ENCODE measurements at regions not wholly inside any gene's neighbourhood (a gene's known extent, or its start where the extent isn't known, plus 50 kb on each side); places are given as distances from the start of the nearest gene placed in this dataset.

DNA sequence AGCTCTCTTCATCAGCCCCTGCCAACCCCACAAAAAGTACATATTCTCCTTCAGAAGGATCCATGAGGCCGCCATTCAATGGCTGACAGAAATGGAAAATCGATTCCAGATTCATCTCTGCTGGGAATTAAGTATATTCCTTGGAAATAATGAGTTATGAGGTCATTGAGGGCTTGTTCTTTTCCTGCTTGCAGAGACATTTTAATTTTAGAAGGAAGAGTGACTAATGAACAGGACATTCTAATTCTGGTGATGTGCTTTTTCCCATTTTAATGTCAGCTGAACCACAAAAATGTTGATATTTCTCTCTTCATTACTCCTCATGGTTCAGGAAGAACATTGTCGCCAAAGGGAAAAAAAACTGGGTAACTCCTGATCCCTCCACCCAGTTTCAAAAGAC, 314.0 kb downstream of the PIK3R1 start:
- no peaks in the 10 kb centered on the region for H4K20me1 ChIP-seq (ENCODE audit: insufficient read depth)
- H3K4me1 ChIP-seq (ENCODE audit: control insufficient read depth in 1 of 2, insufficient read depth in 2 of 2, low read depth in 1 of 2, low read length in 1 of 2) = peaks cover 11 to 16% of the 10 kb centered on the region in 2 experiments; a peak in 3 of 4 replicates
- no peaks in the 10 kb centered on the region for H3K9me2 ChIP-seq
- H3F3A ChIP-seq (replicated peaks; ENCODE audit: insufficient read depth) = peaks cover 6% of the 10 kb centered on the region
- H3K27me3 ChIP-seq (ENCODE audit: insufficient read depth) = no peaks in the 10 kb centered on the region
- H3K27ac ChIP-seq (ENCODE audit: low read depth in 2 of 2, low read length in 1 of 2) = peak overlapping the region in 1 of 2 experiments; percentile 50; a peak in 2 of 4 replicates
- no peaks in the 10 kb centered on the region for H3K36me3 ChIP-seq (replicated peaks in 1 of 2; ENCODE audit: control insufficient read depth in 1 of 2, insufficient read depth in 2 of 2, low read length in 1 of 2)
- 0 out of 2 replicates have a peak overlapping the region, but pooled peaks have one; percentile 19 for H3K4me2 ChIP-seq
- ChIA-PET CTCF (no interaction called here), POLR2A (no interaction called here)
- no peaks in the 10 kb centered on the region for H3K79me2 ChIP-seq (ENCODE audit: insufficient read depth)
- no peaks in the 10 kb centered on the region for H3K9me3 ChIP-seq
- WGBS (ENCODE audit: low lambda C conversion rate) = 44% methylated on average over 3 of the region's 3 CpGs
- peak overlapping the region; percentile 50; the same call in 1 of the 2 replicates for H2AFZ ChIP-seq (ENCODE audit: low read depth)
- no peak overlapping the region for H3K9ac ChIP-seq
- TF ChIP-seq, protein P1, sequence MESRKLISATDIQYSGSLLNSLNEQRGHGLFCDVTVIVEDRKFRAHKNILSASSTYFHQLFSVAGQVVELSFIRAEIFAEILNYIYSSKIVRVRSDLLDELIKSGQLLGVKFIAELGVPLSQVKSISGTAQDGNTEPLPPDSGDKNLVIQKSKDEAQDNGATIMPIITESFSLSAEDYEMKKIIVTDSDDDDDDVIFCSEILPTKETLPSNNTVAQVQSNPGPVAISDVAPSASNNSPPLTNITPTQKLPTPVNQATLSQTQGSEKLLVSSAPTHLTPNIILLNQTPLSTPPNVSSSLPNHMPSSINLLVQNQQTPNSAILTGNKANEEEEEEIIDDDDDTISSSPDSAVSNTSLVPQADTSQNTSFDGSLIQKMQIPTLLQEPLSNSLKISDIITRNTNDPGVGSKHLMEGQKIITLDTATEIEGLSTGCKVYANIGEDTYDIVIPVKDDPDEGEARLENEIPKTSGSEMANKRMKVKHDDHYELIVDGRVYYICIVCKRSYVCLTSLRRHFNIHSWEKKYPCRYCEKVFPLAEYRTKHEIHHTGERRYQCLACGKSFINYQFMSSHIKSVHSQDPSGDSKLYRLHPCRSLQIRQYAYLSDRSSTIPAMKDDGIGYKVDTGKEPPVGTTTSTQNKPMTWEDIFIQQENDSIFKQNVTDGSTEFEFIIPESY (IDR thresholded peaks at IDR 0.05; ENCODE audit: borderline replicate concordance, low read depth) = no peak
- TF ChIP-seq RCOR1 (IDR thresholded peaks at IDR 0.05; ENCODE audit: low read length) = no peak
- TF ChIP-seq, protein P2, sequence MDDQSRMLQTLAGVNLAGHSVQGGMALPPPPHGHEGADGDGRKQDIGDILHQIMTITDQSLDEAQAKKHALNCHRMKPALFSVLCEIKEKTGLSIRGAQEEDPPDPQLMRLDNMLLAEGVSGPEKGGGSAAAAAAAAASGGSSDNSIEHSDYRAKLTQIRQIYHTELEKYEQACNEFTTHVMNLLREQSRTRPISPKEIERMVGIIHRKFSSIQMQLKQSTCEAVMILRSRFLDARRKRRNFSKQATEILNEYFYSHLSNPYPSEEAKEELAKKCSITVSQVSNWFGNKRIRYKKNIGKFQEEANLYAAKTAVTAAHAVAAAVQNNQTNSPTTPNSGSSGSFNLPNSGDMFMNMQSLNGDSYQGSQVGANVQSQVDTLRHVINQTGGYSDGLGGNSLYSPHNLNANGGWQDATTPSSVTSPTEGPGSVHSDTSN (IDR thresholded peaks at IDR 0.05) = no peak
- TF ChIP-seq TEAD4 (IDR thresholded peaks at IDR 0.05; ENCODE audit: borderline replicate concordance, insufficient read depth) = no peak
- TF ChIP-seq RAD21 (IDR thresholded peaks at IDR 0.05; ENCODE audit: low read length) = no peak
- no peak for TF ChIP-seq MXI1 (IDR thresholded peaks at IDR 0.05; ENCODE audit: low read depth, low read length)
- no peak for TF ChIP-seq SIN3A (IDR thresholded peaks at IDR 0.05; ENCODE audit: borderline replicate concordance, low read depth, low read length)
- TF ChIP-seq CHD2 (IDR thresholded peaks at IDR 0.05; ENCODE audit: low read length, partially characterized antibody) = no peak
- no peak for TF ChIP-seq ELF1 (IDR thresholded peaks at IDR 0.05)
- no peak for TF ChIP-seq RXRA (IDR thresholded peaks at IDR 0.05; ENCODE audit: borderline replicate concordance, low read depth)
- no peak for TF ChIP-seq MAX (IDR thresholded peaks at IDR 0.05; ENCODE audit: low read depth)
- TF ChIP-seq YY1 (IDR thresholded peaks at IDR 0.05; ENCODE audit: low read depth) = no peak
- no peak for TF ChIP-seq JUND (IDR thresholded peaks at IDR 0.05)
- no peak overlapping the region for H3K4me3 ChIP-seq (ENCODE audit: low read depth in 2 of 2, low read length in 1 of 2)
- no peak for DNase-seq

GRCh38 chr5:68531970-68532369, 316.4 kb downstream of the PIK3R1 start:
- Histone ChIP-seq H3K27ac (ENCODE audit: low read depth in 2 of 2, low read length in 1 of 2) (peak overlapping the region in 1 of 2 experiments; percentile 99; a peak in 2 of 4 replicates), H3K79me2 (ENCODE audit: insufficient read depth) (no peaks in the 10 kb centered on the region), H2AFZ (ENCODE audit: low read depth) (no peak overlapping the region), H3F3A (replicated peaks; ENCODE audit: insufficient read depth) (peaks cover 6% of the 10 kb centered on the region), H3K4me1 (ENCODE audit: control insufficient read depth in 1 of 2, insufficient read depth in 2 of 2, low read depth in 1 of 2, low read length in 1 of 2) (peaks cover 11 to 24% of the 10 kb centered on the region in 2 experiments; a peak in 3 of 4 replicates), H3K4me3 (ENCODE audit: low read depth in 2 of 2, low read length in 1 of 2) (no peak overlapping the region), H3K9me2 (no peaks in the 10 kb centered on the region), H3K36me3 (replicated peaks in 1 of 2; ENCODE audit: control insufficient read depth in 1 of 2, insufficient read depth in 2 of 2, low read length in 1 of 2) (no peaks in the 10 kb centered on the region), H3K27me3 (ENCODE audit: insufficient read depth) (no peaks in the 10 kb centered on the region), H3K4me2 (no peak overlapping the region), H3K9ac (no peak overlapping the region), H4K20me1 (ENCODE audit: insufficient read depth) (no peaks in the 10 kb centered on the region), H3K9me3 (no peaks in the 10 kb centered on the region)
- POLR2A ChIA-PET = no interaction called here
- WGBS (ENCODE audit: low lambda C conversion rate) = 56% methylated on average over 4 of the region's 4 CpGs
- DNase-seq = no peak
- CTCF ChIA-PET = interaction anchor here (0.6 kb wide), 1 partner anchor 554 kb away, joined by 3 read pairs; no protein-coding TSS in a partner anchor
- TF ChIP-seq SIN3A (IDR thresholded peaks at IDR 0.05; ENCODE audit: borderline replicate concordance, low read depth, low read length) (no peak), ELF1 (IDR thresholded peaks at IDR 0.05) (no peak), TEAD4 (IDR thresholded peaks at IDR 0.05; ENCODE audit: borderline replicate concordance, insufficient read depth) (no peak), CTCF (IDR thresholded peaks at IDR 0.05) (no peak), GABPA (IDR thresholded peaks at IDR 0.05; ENCODE audit: low read depth) (no peak), POLR2AphosphoS5 (IDR thresholded peaks at IDR 0.05; ENCODE audit: low read depth, low read length) (no peak), NFIC (IDR thresholded peaks at IDR 0.05; ENCODE audit: borderline replicate concordance) (no peak), TAF1 (IDR thresholded peaks at IDR 0.05; ENCODE audit: borderline replicate concordance, low read depth, low read length) (no peak)
- TF ChIP-seq, protein P2 (IDR thresholded peaks at IDR 0.05) = no peak
- TF ChIP-seq, protein P3, sequence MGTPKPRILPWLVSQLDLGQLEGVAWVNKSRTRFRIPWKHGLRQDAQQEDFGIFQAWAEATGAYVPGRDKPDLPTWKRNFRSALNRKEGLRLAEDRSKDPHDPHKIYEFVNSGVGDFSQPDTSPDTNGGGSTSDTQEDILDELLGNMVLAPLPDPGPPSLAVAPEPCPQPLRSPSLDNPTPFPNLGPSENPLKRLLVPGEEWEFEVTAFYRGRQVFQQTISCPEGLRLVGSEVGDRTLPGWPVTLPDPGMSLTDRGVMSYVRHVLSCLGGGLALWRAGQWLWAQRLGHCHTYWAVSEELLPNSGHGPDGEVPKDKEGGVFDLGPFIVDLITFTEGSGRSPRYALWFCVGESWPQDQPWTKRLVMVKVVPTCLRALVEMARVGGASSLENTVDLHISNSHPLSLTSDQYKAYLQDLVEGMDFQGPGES (IDR thresholded peaks at IDR 0.05; ENCODE audit: low read depth, low read length) = no peak
- TF ChIP-seq, protein P4, sequence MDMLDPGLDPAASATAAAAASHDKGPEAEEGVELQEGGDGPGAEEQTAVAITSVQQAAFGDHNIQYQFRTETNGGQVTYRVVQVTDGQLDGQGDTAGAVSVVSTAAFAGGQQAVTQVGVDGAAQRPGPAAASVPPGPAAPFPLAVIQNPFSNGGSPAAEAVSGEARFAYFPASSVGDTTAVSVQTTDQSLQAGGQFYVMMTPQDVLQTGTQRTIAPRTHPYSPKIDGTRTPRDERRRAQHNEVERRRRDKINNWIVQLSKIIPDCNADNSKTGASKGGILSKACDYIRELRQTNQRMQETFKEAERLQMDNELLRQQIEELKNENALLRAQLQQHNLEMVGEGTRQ (IDR thresholded peaks at IDR 0.05; ENCODE audit: borderline replicate concordance, low read depth, low read length) = no peak
